ENCODE measurements at regions not wholly inside any gene's neighbourhood (a gene's known extent, or its start where the extent isn't known, plus 50 kb on each side); places are given as distances from the start of the nearest gene placed in this dataset.

GRCh38 chr2:145757503-145758246 is 1237.8 kb upstream of the ZEB2 start:
- Histone ChIP-seq H3K27me3 (no peaks in the 10 kb centered on the region), H3K36me3 (no peaks in the 10 kb centered on the region), H3K4me1 (ENCODE audit: insufficient read depth) (peaks cover 14% of the 10 kb centered on the region), H3K9me3 (no peaks in the 10 kb centered on the region), H3K27ac (peak overlapping the region in 1 of 2 donors; percentile 3), H3K4me3 (no peak overlapping the region)
- no peak for DNase-seq
- 55 to 64% (median 55%) methylated on average over 3 of the region's 3 CpGs for WGBS, 3 donors
- TF ChIP-seq CTCF (IDR thresholded peaks at IDR 0.05) (no peak), EP300 (IDR thresholded peaks at IDR 0.05) (no peak), POLR2A (IDR thresholded peaks at IDR 0.05) (no peak)
- intact Hi-C loops (cut with DNase I), result loop anchor here in 3 of 4 donors (10.0 kb wide), 2 partner anchors 1233 to 1243 kb away; partner anchors contain the start of gene ZEB2 (in 1 of the 3)

- 93 to 96% (median 94%) methylated on average over 6 of the region's 6 CpGs for WGBS, 3 donors
- peak overlapping the region in 1 of 2 donors; percentile 4 for H3K27ac ChIP-seq
Observed at GRCh38 chr2:145755019-145755837, 1235.3 kb upstream of the ZEB2 start.

GRCh38 chr2:145753966-145754365 is 1234.0 kb upstream of the ZEB2 start:
- H3K4me3 ChIP-seq, result no peak overlapping the region
- TF ChIP-seq EP300 (IDR thresholded peaks at IDR 0.05) (no peak), POLR2A (IDR thresholded peaks at IDR 0.05) (no peak), CTCF (IDR thresholded peaks at IDR 0.05) (no peak)
- no peak for DNase-seq
- H3K27me3 ChIP-seq, result no peaks in the 10 kb centered on the region
- no peaks in the 10 kb centered on the region for H3K36me3 ChIP-seq
- peaks cover 21% of the 10 kb centered on the region for H3K4me1 ChIP-seq (ENCODE audit: insufficient read depth)
- H3K9me3 ChIP-seq, result no peaks in the 10 kb centered on the region
- WGBS, 3 donors, result 84 to 93% (median 91%) methylated on average over 3 of the region's 3 CpGs
- intact Hi-C loops (cut with DNase I), result loop anchor here in 3 of 4 donors (10.0 kb wide), 2 partner anchors 1229 to 1239 kb away; partner anchors contain the start of gene ZEB2 (in 1 of the 3)
- no peak overlapping the region for H3K27ac ChIP-seq

More at GRCh38 chr2:145755019-145755837, 1235.3 kb upstream of the ZEB2 start:
- intact Hi-C loops (cut with DNase I), result loop anchor here in 3 of 4 donors (10.0 kb wide), 2 partner anchors 1230 to 1240 kb away; partner anchors contain the start of gene ZEB2 (in 1 of the 3)
- H3K4me1 ChIP-seq (ENCODE audit: insufficient read depth), result peaks cover 25% of the 10 kb centered on the region
- no peak for DNase-seq
- H3K4me3 ChIP-seq, result no peak overlapping the region
- TF ChIP-seq CTCF (IDR thresholded peaks at IDR 0.05) (no peak), EP300 (IDR thresholded peaks at IDR 0.05) (no peak), POLR2A (IDR thresholded peaks at IDR 0.05) (no peak)
- no peaks in the 10 kb centered on the region for H3K27me3 ChIP-seq
- H3K9me3 ChIP-seq, result no peaks in the 10 kb centered on the region
- no peaks in the 10 kb centered on the region for H3K36me3 ChIP-seq

- no peak overlapping the region for H3K4me3 ChIP-seq
- WGBS, 3 donors, result 63 to 64% (median 63%) methylated on average over 6 of the region's 6 CpGs
- peak overlapping the region in 1 of 2 donors; percentile 54 for H3K27ac ChIP-seq
- intact Hi-C loops (cut with DNase I), result loop anchor here in 3 of 4 donors (10.0 kb wide), 2 partner anchors 1228 to 1238 kb away; partner anchors contain the start of gene ZEB2 (in 1 of the 3)
- peaks cover 21% of the 10 kb centered on the region for H3K4me1 ChIP-seq (ENCODE audit: insufficient read depth)
- TF ChIP-seq EP300 (IDR thresholded peaks at IDR 0.05) (no peak), CTCF (IDR thresholded peaks at IDR 0.05) (no peak), POLR2A (IDR thresholded peaks at IDR 0.05) (no peak)
- no peaks in the 10 kb centered on the region for H3K36me3 ChIP-seq
- H3K9me3 ChIP-seq, result no peaks in the 10 kb centered on the region
- no peak for DNase-seq
- no peaks in the 10 kb centered on the region for H3K27me3 ChIP-seq
Observed at GRCh38 chr2:145753041-145753608, 1233.2 kb upstream of the ZEB2 start.
